ENCODE measurements at regions not wholly inside any gene's neighbourhood (a gene's known extent, or its start where the extent isn't known, plus 50 kb on each side); places are given as distances from the start of the nearest gene placed in this dataset.

DNA sequence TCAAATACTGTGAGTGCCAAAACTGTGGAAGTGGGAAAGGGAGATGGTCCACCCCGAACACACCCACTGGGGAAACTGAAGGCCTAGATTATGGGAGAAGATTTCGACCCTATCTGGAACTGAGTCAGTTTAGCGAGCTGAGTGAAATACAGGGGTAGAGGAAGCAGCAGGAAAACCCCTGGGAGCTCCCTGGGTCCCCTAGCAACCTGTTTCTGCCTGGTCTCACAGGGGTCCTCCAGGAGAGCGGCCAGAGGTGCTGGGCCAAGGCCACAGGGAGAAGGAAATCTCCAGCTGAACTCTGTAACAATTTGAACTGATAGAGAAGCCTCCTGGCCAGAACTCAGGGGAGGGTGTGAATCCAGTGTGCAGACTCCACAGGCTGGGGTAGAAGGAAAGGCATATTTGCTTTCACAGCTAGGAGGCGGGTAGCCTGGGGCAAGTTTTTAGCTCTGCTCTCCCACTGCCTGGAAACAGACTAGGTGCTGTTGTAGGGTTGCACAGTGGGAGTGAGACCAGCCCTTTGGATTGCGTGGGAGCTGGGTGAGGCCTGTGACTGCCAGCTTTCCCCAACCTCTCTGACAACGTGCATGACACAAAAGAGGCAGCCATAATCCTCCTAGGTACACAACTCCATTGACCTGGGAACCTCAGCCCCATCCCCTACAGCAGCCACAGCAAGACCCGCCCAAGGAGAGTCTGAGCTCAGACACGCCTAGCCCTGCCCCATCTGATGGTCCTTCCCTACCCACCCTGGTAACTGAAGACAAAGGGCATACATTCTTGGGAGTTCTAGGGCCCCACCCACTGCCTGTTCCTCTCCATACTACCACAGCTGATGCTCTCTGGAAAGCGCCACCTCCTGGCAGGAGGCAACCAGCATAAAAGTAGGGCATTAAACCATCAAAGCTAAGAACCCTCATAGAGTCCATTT is 78.8 kb upstream of the GPBP1 start:
- TF ChIP-seq, protein P1, sequence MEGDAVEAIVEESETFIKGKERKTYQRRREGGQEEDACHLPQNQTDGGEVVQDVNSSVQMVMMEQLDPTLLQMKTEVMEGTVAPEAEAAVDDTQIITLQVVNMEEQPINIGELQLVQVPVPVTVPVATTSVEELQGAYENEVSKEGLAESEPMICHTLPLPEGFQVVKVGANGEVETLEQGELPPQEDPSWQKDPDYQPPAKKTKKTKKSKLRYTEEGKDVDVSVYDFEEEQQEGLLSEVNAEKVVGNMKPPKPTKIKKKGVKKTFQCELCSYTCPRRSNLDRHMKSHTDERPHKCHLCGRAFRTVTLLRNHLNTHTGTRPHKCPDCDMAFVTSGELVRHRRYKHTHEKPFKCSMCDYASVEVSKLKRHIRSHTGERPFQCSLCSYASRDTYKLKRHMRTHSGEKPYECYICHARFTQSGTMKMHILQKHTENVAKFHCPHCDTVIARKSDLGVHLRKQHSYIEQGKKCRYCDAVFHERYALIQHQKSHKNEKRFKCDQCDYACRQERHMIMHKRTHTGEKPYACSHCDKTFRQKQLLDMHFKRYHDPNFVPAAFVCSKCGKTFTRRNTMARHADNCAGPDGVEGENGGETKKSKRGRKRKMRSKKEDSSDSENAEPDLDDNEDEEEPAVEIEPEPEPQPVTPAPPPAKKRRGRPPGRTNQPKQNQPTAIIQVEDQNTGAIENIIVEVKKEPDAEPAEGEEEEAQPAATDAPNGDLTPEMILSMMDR (IDR thresholded peaks at IDR 0.05; ENCODE audit: low read depth, low read length, missing control alignments): peak; percentile 42
- no peaks in the 10 kb centered on the region for H3K27me3 ChIP-seq (replicated peaks)
- H3K27ac ChIP-seq: no peak overlapping the region
- no peak overlapping the region for H3K4me3 ChIP-seq (ENCODE audit: low read depth, low read length)
- in situ Hi-C loops (cut with HindIII; ENCODE audit: low pct_ligation_motif_present, low sequenced_read_pairs): no loop called here
- H3K36me3 ChIP-seq (replicated peaks): no peaks in the 10 kb centered on the region
- peak; percentile 4 for DNase-seq

DNA sequence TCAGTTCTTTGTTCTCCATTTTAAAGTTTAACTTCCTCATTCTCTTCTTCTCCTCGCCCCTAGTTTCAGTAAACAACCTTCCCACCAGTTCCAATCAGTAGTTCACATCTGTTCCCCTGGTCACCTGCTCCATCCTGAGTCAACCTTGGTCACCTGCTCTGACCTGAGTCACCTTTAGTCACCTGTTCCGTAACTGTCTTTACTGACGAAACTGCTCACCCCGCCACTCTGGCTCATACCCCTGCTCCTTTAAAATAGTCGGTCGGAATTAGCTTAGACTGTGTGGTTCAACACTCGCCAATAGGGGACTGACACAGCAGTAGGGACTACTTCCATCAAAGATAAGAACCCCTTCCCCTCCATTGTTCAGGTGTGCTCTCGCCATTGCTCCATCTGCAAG is 76.3 kb upstream of the GPBP1 start:
- no peak for DNase-seq
- H3K4me3 ChIP-seq (ENCODE audit: low read depth, low read length): no peak overlapping the region
- H3K27ac ChIP-seq: no peak overlapping the region
- in situ Hi-C loops (cut with HindIII; ENCODE audit: low pct_ligation_motif_present, low sequenced_read_pairs): no loop called here
- H3K36me3 ChIP-seq (replicated peaks): no peaks in the 10 kb centered on the region
- TF ChIP-seq, protein P1 (IDR thresholded peaks at IDR 0.05; ENCODE audit: low read depth, low read length, missing control alignments): no peak
- no peaks in the 10 kb centered on the region for H3K27me3 ChIP-seq (replicated peaks)

DNA sequence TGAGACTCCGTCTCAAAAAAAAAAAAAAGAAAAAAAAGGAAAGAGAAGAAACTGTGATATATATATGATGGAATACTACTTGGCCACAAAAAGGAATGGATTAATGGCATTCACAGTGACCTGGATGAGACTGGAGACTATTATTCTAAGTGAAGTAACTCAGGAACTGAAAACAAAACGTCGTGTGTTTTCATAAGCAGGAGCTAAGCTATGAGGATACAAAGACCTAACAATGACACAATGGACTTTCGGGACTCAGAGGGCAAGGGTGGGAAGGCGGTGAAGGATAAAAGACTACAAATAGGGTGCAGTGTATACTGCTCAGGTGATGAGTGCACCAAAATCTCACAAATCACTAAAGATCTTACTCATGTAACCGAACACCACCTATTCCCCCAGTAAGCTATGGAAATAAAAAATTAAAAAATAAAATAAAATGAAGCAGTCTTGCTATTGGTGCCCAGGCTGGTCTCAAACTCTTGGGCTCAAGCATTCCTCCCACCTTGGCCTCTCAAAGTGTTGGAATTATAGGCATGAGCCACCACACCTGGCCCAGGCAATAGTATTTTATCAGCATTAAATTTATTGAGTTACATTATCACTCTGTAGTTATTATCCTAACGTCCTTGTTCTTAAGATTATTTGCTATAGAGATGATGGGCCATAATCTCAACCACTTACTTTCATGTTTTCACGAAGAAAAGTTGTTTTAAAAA is 71.5 kb upstream of the GPBP1 start:
- TF ChIP-seq, protein P1 (IDR thresholded peaks at IDR 0.05; ENCODE audit: low read depth, low read length, missing control alignments): no peak
- DNase-seq: no peak
- Histone ChIP-seq H3K27me3 (replicated peaks) (no peaks in the 10 kb centered on the region), H3K4me3 (ENCODE audit: low read depth, low read length) (no peak overlapping the region), H3K36me3 (replicated peaks) (no peaks in the 10 kb centered on the region), H3K27ac (no peak overlapping the region)
- in situ Hi-C loops (cut with HindIII; ENCODE audit: low pct_ligation_motif_present, low sequenced_read_pairs): no loop called here

DNA sequence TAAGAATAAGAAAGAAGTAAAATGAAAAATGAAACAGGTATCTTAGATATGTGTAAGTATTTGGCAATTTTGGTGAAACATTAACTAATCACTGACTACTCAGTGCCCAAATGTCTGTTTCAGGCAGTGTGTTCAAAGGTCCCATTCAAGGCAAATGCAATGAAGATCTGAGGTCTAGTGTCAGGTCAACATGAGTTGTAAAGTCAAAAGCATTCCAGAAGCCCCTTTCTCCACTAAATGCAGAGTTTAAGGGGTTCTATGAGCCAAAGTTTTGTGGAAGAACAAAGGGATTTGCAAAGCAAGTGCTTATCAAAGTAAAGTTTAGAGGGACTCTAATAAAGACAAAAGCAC is 71.0 kb upstream of the GPBP1 start:
- no peak overlapping the region for H3K27ac ChIP-seq
- no peaks in the 10 kb centered on the region for H3K27me3 ChIP-seq (replicated peaks)
- TF ChIP-seq, protein P1 (IDR thresholded peaks at IDR 0.05; ENCODE audit: low read depth, low read length, missing control alignments): no peak
- no peak for DNase-seq
- in situ Hi-C loops (cut with HindIII; ENCODE audit: low pct_ligation_motif_present, low sequenced_read_pairs): no loop called here
- H3K4me3 ChIP-seq (ENCODE audit: low read depth, low read length): no peak overlapping the region
- H3K36me3 ChIP-seq (replicated peaks): no peaks in the 10 kb centered on the region

DNA sequence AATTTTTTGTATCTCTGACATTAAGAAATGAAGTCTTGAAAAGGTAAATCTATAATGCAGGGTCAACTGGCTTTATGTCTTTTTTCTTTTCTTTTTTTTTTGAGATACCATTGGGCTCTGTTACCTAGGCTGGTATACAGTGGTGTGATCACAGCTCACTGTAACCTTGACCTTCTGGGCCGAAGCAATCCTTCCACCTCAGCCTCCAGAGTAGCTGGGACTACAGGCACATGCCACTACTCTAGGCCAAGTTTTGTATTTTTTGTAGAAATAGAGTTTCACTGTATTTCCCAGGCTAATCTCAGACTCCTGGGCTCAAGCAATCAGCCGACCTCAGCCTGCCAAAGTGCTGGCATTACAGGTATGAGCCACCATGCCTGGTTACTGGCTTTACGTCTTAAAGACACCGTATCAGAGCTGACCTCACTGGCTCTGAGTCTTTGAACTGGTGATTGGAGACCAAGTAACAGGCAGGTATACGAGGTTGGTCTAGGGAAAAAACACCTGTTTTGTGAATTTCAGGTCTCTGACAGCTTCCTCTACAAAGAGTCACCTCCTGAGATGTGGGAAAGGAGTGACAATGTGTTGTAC is 70.4 kb upstream of the GPBP1 start:
- H3K36me3 ChIP-seq (replicated peaks): no peaks in the 10 kb centered on the region
- DNase-seq: no peak
- TF ChIP-seq, protein P1 (IDR thresholded peaks at IDR 0.05; ENCODE audit: low read depth, low read length, missing control alignments): no peak
- no peak overlapping the region for H3K27ac ChIP-seq
- no peaks in the 10 kb centered on the region for H3K27me3 ChIP-seq (replicated peaks)
- in situ Hi-C loops (cut with HindIII; ENCODE audit: low pct_ligation_motif_present, low sequenced_read_pairs): no loop called here
- no peak overlapping the region for H3K4me3 ChIP-seq (ENCODE audit: low read depth, low read length)
